ENCODE measurements at regions not wholly inside any gene's neighbourhood (a gene's known extent, or its start where the extent isn't known, plus 50 kb on each side); places are given as distances from the start of the nearest gene placed in this dataset.

DNA sequence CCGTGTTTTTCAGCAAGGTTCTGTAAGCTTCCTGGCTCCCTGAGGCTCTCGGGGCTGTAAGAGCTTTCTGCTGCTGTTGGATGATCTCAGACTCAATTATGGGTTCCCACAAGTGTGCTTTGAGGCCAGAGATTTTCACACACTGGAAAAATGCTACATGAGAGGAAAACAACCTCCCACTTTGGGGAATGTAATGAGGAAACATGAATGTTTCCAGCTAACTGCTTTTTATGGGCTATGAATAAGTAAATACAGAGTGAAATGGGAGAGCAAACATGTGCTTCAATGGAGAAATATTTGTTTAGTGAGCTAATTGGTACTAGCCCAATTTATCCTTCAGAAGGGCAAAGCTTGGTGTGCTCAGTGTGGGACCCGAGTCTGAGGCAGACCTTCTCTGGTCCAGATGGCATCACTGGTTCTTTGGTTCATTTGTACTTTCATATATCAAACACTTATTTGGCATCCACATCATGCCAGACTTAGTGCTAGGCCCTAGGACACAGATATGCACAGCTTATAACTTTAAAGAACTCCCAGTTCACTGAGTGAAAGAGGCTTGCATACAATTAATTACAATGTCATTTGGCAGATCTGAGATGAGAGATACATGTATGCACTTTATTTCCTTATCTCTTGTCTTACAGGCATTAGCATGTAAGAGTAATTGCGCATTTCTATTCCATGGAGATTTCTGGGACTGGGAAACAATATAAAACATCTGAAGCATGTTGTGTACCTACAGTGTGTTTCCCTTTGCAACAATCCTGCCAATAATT, 248.8 kb downstream of the RDH14 start:
- no peak for TF ChIP-seq POLR2AphosphoS5 (IDR thresholded peaks at IDR 0.05; ENCODE audit: low read depth, low read length)
- TF ChIP-seq, protein P1, sequence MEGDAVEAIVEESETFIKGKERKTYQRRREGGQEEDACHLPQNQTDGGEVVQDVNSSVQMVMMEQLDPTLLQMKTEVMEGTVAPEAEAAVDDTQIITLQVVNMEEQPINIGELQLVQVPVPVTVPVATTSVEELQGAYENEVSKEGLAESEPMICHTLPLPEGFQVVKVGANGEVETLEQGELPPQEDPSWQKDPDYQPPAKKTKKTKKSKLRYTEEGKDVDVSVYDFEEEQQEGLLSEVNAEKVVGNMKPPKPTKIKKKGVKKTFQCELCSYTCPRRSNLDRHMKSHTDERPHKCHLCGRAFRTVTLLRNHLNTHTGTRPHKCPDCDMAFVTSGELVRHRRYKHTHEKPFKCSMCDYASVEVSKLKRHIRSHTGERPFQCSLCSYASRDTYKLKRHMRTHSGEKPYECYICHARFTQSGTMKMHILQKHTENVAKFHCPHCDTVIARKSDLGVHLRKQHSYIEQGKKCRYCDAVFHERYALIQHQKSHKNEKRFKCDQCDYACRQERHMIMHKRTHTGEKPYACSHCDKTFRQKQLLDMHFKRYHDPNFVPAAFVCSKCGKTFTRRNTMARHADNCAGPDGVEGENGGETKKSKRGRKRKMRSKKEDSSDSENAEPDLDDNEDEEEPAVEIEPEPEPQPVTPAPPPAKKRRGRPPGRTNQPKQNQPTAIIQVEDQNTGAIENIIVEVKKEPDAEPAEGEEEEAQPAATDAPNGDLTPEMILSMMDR (IDR thresholded peaks at IDR 0.05; ENCODE audit: control extremely low read depth in 1 of 3, insufficient read depth in 1 of 3, low read depth in 1 of 3, low read length in 3 of 3) = no peak
- no peak for TF ChIP-seq EZH2 (IDR thresholded peaks at IDR 0.05; ENCODE audit: low read depth, low read length, severe bottlenecking)
- no peak for TF ChIP-seq CHD2 (IDR thresholded peaks at IDR 0.05; ENCODE audit: low read length)
- TF ChIP-seq CBX5 (IDR thresholded peaks at IDR 0.05; ENCODE audit: low read depth, low read length) = no peak
- TF ChIP-seq CREB1 (IDR thresholded peaks at IDR 0.05) = no peak
- TF ChIP-seq CTBP2 (IDR thresholded peaks at IDR 0.05; ENCODE audit: borderline replicate concordance, insufficient read depth, insufficient read length, low read length) = no peak
- TF ChIP-seq RAD21 (IDR thresholded peaks at IDR 0.05 in 1 of 2, conservative IDR thresholded peaks at IDR 0.05 in 1 of 2; ENCODE audit: low read depth in 2 of 2, low read length in 2 of 2) = no peak
- no peak for TF ChIP-seq TAF1 (IDR thresholded peaks at IDR 0.05; ENCODE audit: low read depth, low read length)
